ENCODE measurements at regions not wholly inside any gene's neighbourhood (a gene's known extent, or its start where the extent isn't known, plus 50 kb on each side); places are given as distances from the start of the nearest gene placed in this dataset.

DNA sequence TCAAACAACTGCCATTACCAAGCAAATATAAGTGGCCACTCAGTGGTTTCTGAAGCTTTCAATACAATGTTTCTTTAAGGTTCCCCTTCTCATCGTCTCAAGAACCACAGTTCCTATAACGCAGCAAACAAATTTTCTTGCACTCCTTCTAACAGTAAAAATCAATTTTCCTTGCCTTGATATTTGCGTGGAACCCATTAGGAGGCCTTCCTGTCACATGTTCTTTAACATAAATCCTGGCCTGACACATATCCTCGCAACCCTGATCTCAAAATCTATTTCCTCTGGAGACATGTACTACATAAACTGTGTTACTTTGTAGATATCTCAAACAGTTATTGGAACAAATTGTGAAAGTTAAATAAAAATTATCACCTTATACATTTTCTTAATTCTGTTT is 65.9 kb upstream of the MANEA start:
- no peak overlapping the region for H3K4ac ChIP-seq (ENCODE audit: low read depth, low read length)

More for the DNA sequence above, 65.9 kb upstream of the MANEA start:
- in situ Hi-C loops (cut with MboI; ENCODE audit: low sequenced_read_pairs) = no loop called here
- dilution Hi-C loops (cut with HindIII; ENCODE audit: low sequenced_read_pairs, unreplicated experiment) = no loop called here
- ATAC-seq (ENCODE audit: low read depth) (no peak), DNase-seq (no peak)
- no peak overlapping the region for H3K23ac ChIP-seq (ENCODE audit: low read depth, low read length)
- CTCF ChIA-PET = no interaction called here
- H4K5ac ChIP-seq (ENCODE audit: low read depth, low read length) = no peak overlapping the region
- H3K4me1 ChIP-seq (ENCODE audit: control insufficient read depth, insufficient read depth, low read length) = no peaks in the 10 kb centered on the region
- no peaks in the 10 kb centered on the region for H3K79me1 ChIP-seq (ENCODE audit: low read depth in 1 of 2, low read length in 2 of 2)
- no TSS peak for BruUV-seq (replicated peaks)
- WGBS, 2 experiments (ENCODE audit: extremely low coverage in 2 of 2, insufficient read length in 1 of 2) = no CpG with 5 or more reads among the region's 4 CpGs
- H3K4me2 ChIP-seq (ENCODE audit: low read depth, low read length) = no peak overlapping the region
- no peaks in the 10 kb centered on the region for H3K36me3 ChIP-seq (ENCODE audit: control insufficient read depth, insufficient read depth, low read length)
- no peak overlapping the region for H4K8ac ChIP-seq (ENCODE audit: low read depth in 2 of 2, low read length in 2 of 2)
- H3K14ac ChIP-seq (replicated peaks; ENCODE audit: low read depth, low read length) = no peak overlapping the region
- H3K9me3 ChIP-seq (ENCODE audit: control insufficient read depth, insufficient read depth, low read length) = no peaks in the 10 kb centered on the region
- intact Hi-C loops (cut with micrococcal nuclease) = no loop called here
- no peak overlapping the region for H2BK5ac ChIP-seq (ENCODE audit: low read depth, low read length, poor library complexity, severe bottlenecking)
- no peak overlapping the region for H3K27ac ChIP-seq (ENCODE audit: insufficient read depth, low read length)
- H3K4me3 ChIP-seq (ENCODE audit: insufficient read depth, low read depth, low read length) = no peak overlapping the region
- H3K27me3 ChIP-seq (ENCODE audit: control insufficient read depth, insufficient read depth, low read length) = no peaks in the 10 kb centered on the region
- H3K18ac ChIP-seq (ENCODE audit: low read depth, low read length) = no peak overlapping the region
- no peak overlapping the region for H2BK20ac ChIP-seq (ENCODE audit: low read depth, low read length)
- H2BK15ac ChIP-seq (ENCODE audit: low read depth, low read length) = no peak overlapping the region
- H2AK9ac ChIP-seq (replicated peaks; ENCODE audit: low read depth, low read length, poor library complexity) = no peak overlapping the region
- no peak overlapping the region for H3K9ac ChIP-seq (ENCODE audit: low read depth, low read length)
- POLR2A ChIA-PET (ENCODE audit: unreplicated experiment) = no interaction called here
- no peak for TF ChIP-seq POLR2A (IDR thresholded peaks at IDR 0.05; ENCODE audit: low read depth, low read length)
- TF ChIP-seq MAFK (IDR thresholded peaks at IDR 0.05; ENCODE audit: low read depth, low read length) = no peak
- TF ChIP-seq MAZ (IDR thresholded peaks at IDR 0.05; ENCODE audit: borderline replicate concordance, low read depth, low read length) = no peak
- TF ChIP-seq FOS (IDR thresholded peaks at IDR 0.05; ENCODE audit: low read depth, low read length) = no peak
- no peak for TF ChIP-seq USF2 (IDR thresholded peaks at IDR 0.05; ENCODE audit: low read depth, low read length)
- TF ChIP-seq RFX5 (IDR thresholded peaks at IDR 0.05; ENCODE audit: low read depth, low read length) = no peak
- no peak for TF ChIP-seq CEBPB (IDR thresholded peaks at IDR 0.05; ENCODE audit: low read depth, low read length)
- TF ChIP-seq RCOR1 (IDR thresholded peaks at IDR 0.05; ENCODE audit: insufficient replicate concordance, low read length) = no peak
- TF ChIP-seq RAD21 (IDR thresholded peaks at IDR 0.05; ENCODE audit: low read length) = no peak
- TF ChIP-seq, protein P1, sequence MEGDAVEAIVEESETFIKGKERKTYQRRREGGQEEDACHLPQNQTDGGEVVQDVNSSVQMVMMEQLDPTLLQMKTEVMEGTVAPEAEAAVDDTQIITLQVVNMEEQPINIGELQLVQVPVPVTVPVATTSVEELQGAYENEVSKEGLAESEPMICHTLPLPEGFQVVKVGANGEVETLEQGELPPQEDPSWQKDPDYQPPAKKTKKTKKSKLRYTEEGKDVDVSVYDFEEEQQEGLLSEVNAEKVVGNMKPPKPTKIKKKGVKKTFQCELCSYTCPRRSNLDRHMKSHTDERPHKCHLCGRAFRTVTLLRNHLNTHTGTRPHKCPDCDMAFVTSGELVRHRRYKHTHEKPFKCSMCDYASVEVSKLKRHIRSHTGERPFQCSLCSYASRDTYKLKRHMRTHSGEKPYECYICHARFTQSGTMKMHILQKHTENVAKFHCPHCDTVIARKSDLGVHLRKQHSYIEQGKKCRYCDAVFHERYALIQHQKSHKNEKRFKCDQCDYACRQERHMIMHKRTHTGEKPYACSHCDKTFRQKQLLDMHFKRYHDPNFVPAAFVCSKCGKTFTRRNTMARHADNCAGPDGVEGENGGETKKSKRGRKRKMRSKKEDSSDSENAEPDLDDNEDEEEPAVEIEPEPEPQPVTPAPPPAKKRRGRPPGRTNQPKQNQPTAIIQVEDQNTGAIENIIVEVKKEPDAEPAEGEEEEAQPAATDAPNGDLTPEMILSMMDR (conservative IDR thresholded peaks at IDR 0.05; ENCODE audit: low read depth, low read length) = no peak
- no peak for TF ChIP-seq ELK1 (IDR thresholded peaks at IDR 0.05; ENCODE audit: borderline replicate concordance, low read depth, low read length)
- TF ChIP-seq CHD1 (IDR thresholded peaks at IDR 0.05; ENCODE audit: low read depth, low read length) = no peak
- no peak for TF ChIP-seq NFE2L2 (IDR thresholded peaks at IDR 0.05; ENCODE audit: low read depth, low read length)
- no peak for TF ChIP-seq MXI1 (IDR thresholded peaks at IDR 0.05; ENCODE audit: borderline replicate concordance, low read depth, low read length)
- no peak for TF ChIP-seq BHLHE40 (IDR thresholded peaks at IDR 0.05; ENCODE audit: low read depth, low read length)
- H2BK120ac ChIP-seq (ENCODE audit: low read depth, low read length) = no peak overlapping the region
- no peaks in the 10 kb centered on the region for H3K9me1 ChIP-seq (ENCODE audit: insufficient read depth, low read length)
- no peak overlapping the region for H2AFZ ChIP-seq (replicated peaks; ENCODE audit: low read length, poor library complexity)
- no peak overlapping the region for H2AK5ac ChIP-seq (ENCODE audit: low read depth, low read length)
- H4K20me1 ChIP-seq (ENCODE audit: insufficient read depth, low read length) = no peaks in the 10 kb centered on the region
- H4K91ac ChIP-seq (ENCODE audit: insufficient read depth, low read depth, low read length) = no peak overlapping the region
- no peak overlapping the region for H3K56ac ChIP-seq (ENCODE audit: extremely low read depth, insufficient read depth, low read length)

All from IMR-90 (cell line).